Stomach (tissue), 8 donors: ENCODE measurements at regions not wholly inside any gene's neighbourhood (a gene's known extent, or its start where the extent isn't known, plus 50 kb on each side); places are given as distances from the start of the nearest gene placed in this dataset.

Source experiments
- DNase-seq, 2 donors: peaks; one replicate each; pipeline versions ENCODE4 v3.0.0 to v3.0.0-alpha.2; 2013 to 2019
- H3K27ac ChIP-seq, 5 donors: fragments of 200-600 bp in 4 of 5; sonication (generic) in 4 of 5; one replicate each; pipeline ENCODE4 v1.5.1; 2013 to 2019; ENCODE audit warnings: mild to moderate bottlenecking in 1 of 5, moderate library complexity in 1 of 5
- H3K27me3 ChIP-seq, 3 donors: fragments of 200-600 bp; sonication (generic); one replicate each; pipeline ENCODE4 v1.5.1; 2017 to 2019; ENCODE audit warnings: mixed run types in 1 of 3
- H3K36me3 ChIP-seq, 4 donors: fragments of 200-600 bp; sonication (generic); 1 replicate in 3 of 4; 2 replicates in 1 of 4; pipeline ENCODE4 v1.5.1; 2016 to 2019
- H3K4me1 ChIP-seq, 4 donors: fragments of 200-600 bp; sonication (generic); one replicate each; pipeline ENCODE4 v1.5.1; 2016 to 2019
- H3K4me3 ChIP-seq, 4 donors: fragments of 200-600 bp; sonication (generic) in 3 of 4; one replicate each; pipeline ENCODE4 v1.5.1; 2016 to 2019; ENCODE audit warnings: mild to moderate bottlenecking in 1 of 4
- H3K9me3 ChIP-seq, 4 donors: fragments of 200-600 bp; sonication (generic); one replicate each; pipeline ENCODE4 v1.5.1; 2016 to 2019
- EP300 ChIP-seq: sonication (generic); formaldehyde crosslinking; IDR thresholded peaks from one replicate; pipeline ENCODE4 v1.6.1; 2017; ENCODE audit warnings: antibody characterized with exemption
- POLR2A ChIP-seq, 4 donors: fragments of 450-650 bp; IDR thresholded peaks; one replicate each; pipeline ENCODE4 v1.6.1; 2016; ENCODE audit warnings: antibody characterized with exemption in 4 of 4, control low read depth in 2 of 4, mild to moderate bottlenecking in 1 of 4, moderate library complexity in 1 of 4
- POLR2AphosphoS5 ChIP-seq, 3 donors: sonication (generic); formaldehyde crosslinking; IDR thresholded peaks; one replicate each; pipeline ENCODE4 v1.6.1; 2016; ENCODE audit warnings: antibody characterized with exemption in 3 of 3
- WGBS, 5 donors: extraction: QIAGEN DNeasy Blood & Tissue Kit in 3 of 5; methylation state at CpG; one replicate each; pipeline versions ENCODE4 v1.1.5 to v1.1.7; 2013 to 2018; 5-methylcytosine and 5-hydroxymethylcytosine counted together
- intact Hi-C: fragments of 100-400 bp; cut with DNase I; formaldehyde crosslinking; loops from one replicate; pipeline ENCODE4 v1.15.1; 2023; ENCODE audit warnings: low total_unique reads
- TF ChIP-seq, protein P1 (sequence below), 7 experiments: fragments of 450-650 bp in 4 of 7; fragments of 200-600 bp in 3 of 7; sonication (generic) in 3 of 7; IDR thresholded peaks; one replicate each; pipeline ENCODE4 v1.5.1; 2016 to 2019; ENCODE audit warnings: antibody characterized with exemption in 7 of 7, control low read depth in 2 of 7, mild to moderate bottlenecking in 1 of 7
- donor health status: healthy with polysubstance abuse.
- donor health status: Bipolar disorder and iron deficiency.
- donor health status: healthy.

- intact Hi-C loops = no loop called here
Observed at GRCh38 chr7:149707448-149707886, 65.9 kb downstream of the ZNF467 start.

GRCh38 chr7:149706398-149706797 is 67.0 kb downstream of the ZNF467 start:
- WGBS, 5 donors = 57 to 79% (median 72%) methylated on average over 3 of the region's 3 CpGs

More at GRCh38 chr7:149707448-149707886, 65.9 kb downstream of the ZNF467 start:
- peaks cover 11 to 33% (median 24%) of the 10 kb centered on the region in 4 donors for H3K9me3 ChIP-seq
- no peaks in the 10 kb centered on the region for H3K27me3 ChIP-seq
- no peak overlapping the region for H3K27ac ChIP-seq
- WGBS, 5 donors = 49 to 68% (median 61%) methylated on average over 1 of the region's 1 CpG
- H3K36me3 ChIP-seq = no peaks in the 10 kb centered on the region
- DNase-seq = no peak
- no peak for TF ChIP-seq EP300
- TF ChIP-seq POLR2AphosphoS5 (IDR thresholded peaks at IDR 0.05) = no peak
- TF ChIP-seq, protein P1, sequence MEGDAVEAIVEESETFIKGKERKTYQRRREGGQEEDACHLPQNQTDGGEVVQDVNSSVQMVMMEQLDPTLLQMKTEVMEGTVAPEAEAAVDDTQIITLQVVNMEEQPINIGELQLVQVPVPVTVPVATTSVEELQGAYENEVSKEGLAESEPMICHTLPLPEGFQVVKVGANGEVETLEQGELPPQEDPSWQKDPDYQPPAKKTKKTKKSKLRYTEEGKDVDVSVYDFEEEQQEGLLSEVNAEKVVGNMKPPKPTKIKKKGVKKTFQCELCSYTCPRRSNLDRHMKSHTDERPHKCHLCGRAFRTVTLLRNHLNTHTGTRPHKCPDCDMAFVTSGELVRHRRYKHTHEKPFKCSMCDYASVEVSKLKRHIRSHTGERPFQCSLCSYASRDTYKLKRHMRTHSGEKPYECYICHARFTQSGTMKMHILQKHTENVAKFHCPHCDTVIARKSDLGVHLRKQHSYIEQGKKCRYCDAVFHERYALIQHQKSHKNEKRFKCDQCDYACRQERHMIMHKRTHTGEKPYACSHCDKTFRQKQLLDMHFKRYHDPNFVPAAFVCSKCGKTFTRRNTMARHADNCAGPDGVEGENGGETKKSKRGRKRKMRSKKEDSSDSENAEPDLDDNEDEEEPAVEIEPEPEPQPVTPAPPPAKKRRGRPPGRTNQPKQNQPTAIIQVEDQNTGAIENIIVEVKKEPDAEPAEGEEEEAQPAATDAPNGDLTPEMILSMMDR (IDR thresholded peaks at IDR 0.05) = no peak
- no peak for TF ChIP-seq POLR2A (IDR thresholded peaks at IDR 0.05)
- no peaks in the 10 kb centered on the region for H3K4me1 ChIP-seq
- no peak overlapping the region for H3K4me3 ChIP-seq

DNA sequence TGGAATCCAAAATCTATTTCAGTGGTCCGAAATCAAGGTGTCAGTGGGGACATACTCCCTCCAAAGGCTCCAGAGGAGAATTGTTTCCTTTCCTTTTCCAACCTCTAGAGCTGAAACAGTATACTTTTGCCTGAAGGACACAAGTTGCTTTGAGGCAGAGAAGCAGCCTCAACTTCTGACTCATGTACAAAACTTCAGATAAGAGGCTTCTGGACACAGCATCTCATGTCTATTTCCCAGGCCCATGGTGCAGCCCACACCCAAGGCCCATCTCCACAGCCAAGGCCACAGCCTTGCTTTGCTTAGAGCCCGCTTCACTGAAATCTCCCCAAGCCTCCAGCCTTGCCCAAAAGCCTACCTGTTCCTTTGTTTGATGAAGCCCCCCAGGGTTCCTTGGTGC is 68.9 kb downstream of the ZNF467 start:
- Histone ChIP-seq H3K9me3 (peaks cover 0 to 20% (median 12%) of the 10 kb centered on the region in 4 donors), H3K27ac (no peak overlapping the region), H3K4me1 (no peaks in the 10 kb centered on the region), H3K27me3 (no peaks in the 10 kb centered on the region), H3K36me3 (no peaks in the 10 kb centered on the region), H3K4me3 (no peak overlapping the region)
- intact Hi-C loops = no loop called here
- 78 to 90% (median 87%) methylated on average over 2 of the region's 2 CpGs for WGBS, 5 donors
- no peak for DNase-seq
- TF ChIP-seq, protein P1 (IDR thresholded peaks at IDR 0.05) = no peak

More at GRCh38 chr7:149706398-149706797, 67.0 kb downstream of the ZNF467 start:
- intact Hi-C loops = no loop called here
- H3K27ac ChIP-seq = no peak overlapping the region
- H3K36me3 ChIP-seq = no peaks in the 10 kb centered on the region
- no peak for DNase-seq
- H3K9me3 ChIP-seq = peaks cover 11 to 29% (median 21%) of the 10 kb centered on the region in 4 donors
- no peaks in the 10 kb centered on the region for H3K27me3 ChIP-seq
- H3K4me3 ChIP-seq = no peak overlapping the region
- TF ChIP-seq, protein P1 (IDR thresholded peaks at IDR 0.05) = no peak
- TF ChIP-seq POLR2AphosphoS5 (IDR thresholded peaks at IDR 0.05) (no peak), POLR2A (IDR thresholded peaks at IDR 0.05) (no peak), EP300 (no peak)
- H3K4me1 ChIP-seq = no peaks in the 10 kb centered on the region

- no peak overlapping the region for H3K4me3 ChIP-seq
- no peaks in the 10 kb centered on the region for H3K4me1 ChIP-seq
- intact Hi-C loops = no loop called here
- peaks cover 0 to 16% (median 12%) of the 10 kb centered on the region in 4 donors for H3K9me3 ChIP-seq
- no peaks in the 10 kb centered on the region for H3K27me3 ChIP-seq
- WGBS, 5 donors = 59 to 73% (median 69%) methylated on average over 6 to 7 of the region's 7 CpGs
- no peak for DNase-seq
- H3K27ac ChIP-seq = no peak overlapping the region
- no peaks in the 10 kb centered on the region for H3K36me3 ChIP-seq
- no peak for TF ChIP-seq EP300
- TF ChIP-seq POLR2A (IDR thresholded peaks at IDR 0.05) = no peak
- no peak for TF ChIP-seq POLR2AphosphoS5 (IDR thresholded peaks at IDR 0.05)
- TF ChIP-seq, protein P1 (IDR thresholded peaks at IDR 0.05) = no peak
Observed at GRCh38 chr7:149703044-149703650, 70.2 kb downstream of the ZNF467 start.
